ENCODE measurements at regions not wholly inside any gene's neighbourhood (a gene's known extent, or its start where the extent isn't known, plus 50 kb on each side); places are given as distances from the start of the nearest gene placed in this dataset. TPM values are rescaled to one million over a fixed set of nuclear protein-coding genes. Genes with fewer than 3 reads are reported as not detected.

GRCh38 chr14:76919431-76920330 lies 93.5 kb downstream of the LRRC74A start:
- Histone ChIP-seq H2AFZ (ENCODE audit: low read length) (peak overlapping the region; percentile 82), H3K27me3 (ENCODE audit: insufficient read depth, low read length) (no peaks in the 10 kb centered on the region), H3K36me3 (ENCODE audit: insufficient read depth, low read length) (no peaks in the 10 kb centered on the region), H3K4me1 (ENCODE audit: insufficient read depth, low read length) (peaks cover 36% of the 10 kb centered on the region), H3K79me2 (ENCODE audit: insufficient read depth, low read length) (no peaks in the 10 kb centered on the region), H4K20me1 (ENCODE audit: insufficient read depth, low read length) (no peaks in the 10 kb centered on the region), H3K9me3 (ENCODE audit: low read depth, low read length) (no peaks in the 10 kb centered on the region), H3K27ac (ENCODE audit: low read depth, low read length) (peak overlapping the region; percentile 98), H3K4me3 (ENCODE audit: insufficient read depth, low read length) (peak overlapping the region; percentile 51), H3K4me2 (ENCODE audit: insufficient read depth, low read length) (peak overlapping the region; percentile 78)
- peak; percentile 83 for DNase-seq (ENCODE audit: insufficient read length, low spot score, missing footprints)
- no peak for TF ChIP-seq CTCF (IDR thresholded peaks at IDR 0.05; ENCODE audit: extremely low read depth, low read depth, low read length)

Small RNA genes lying in the stretch of these regions (small RNA-seq; reads per million reads assigned to genes)
- not detected for gene RN7SL356P
